Muscle of back (tissue), 3 donors: ENCODE measurements at regions not wholly inside any gene's neighbourhood (a gene's known extent, or its start where the extent isn't known, plus 50 kb on each side); places are given as distances from the start of the nearest gene placed in this dataset.

Experiments
- DNase-seq, 3 donors: peaks; one replicate each; pipeline versions ENCODE4 v3.0.0 to v3.0.0-alpha.2; 2013

- DNase-seq, result no peak
Observed at GRCh38 chr2:123093199-123093598, 931.9 kb upstream of the CNTNAP5 start.

GRCh38 chr2:123095219-123095835, 929.8 kb upstream of the CNTNAP5 start:
- no peak for DNase-seq

GRCh38 chr2:123098619-123099018, 926.5 kb upstream of the CNTNAP5 start:
- DNase-seq, result no peak

- peak in 1 of 3 donors; percentile 7 for DNase-seq
Observed at GRCh38 chr2:123101434-123101833, 923.7 kb upstream of the CNTNAP5 start.

GRCh38 chr2:123103902-123104301, 921.2 kb upstream of the CNTNAP5 start:
- no peak for DNase-seq

- DNase-seq, result no peak
Observed at GRCh38 chr2:123116595-123116994, 908.5 kb upstream of the CNTNAP5 start.

GRCh38 chr2:123127236-123127635, 897.9 kb upstream of the CNTNAP5 start:
- DNase-seq, result no peak

GRCh38 chr2:123128951-123129350, 896.1 kb upstream of the CNTNAP5 start:
- no peak for DNase-seq

GRCh38 chr2:123136419-123136818, 888.7 kb upstream of the CNTNAP5 start:
- DNase-seq, result no peak

GRCh38 chr2:123144082-123144481, 881.0 kb upstream of the CNTNAP5 start:
- DNase-seq, result no peak

GRCh38 chr2:123153041-123153440, 872.0 kb upstream of the CNTNAP5 start:
- DNase-seq, result no peak

GRCh38 chr2:123154195-123154594, 870.9 kb upstream of the CNTNAP5 start:
- DNase-seq, result no peak

GRCh38 chr2:123157016-123157415, 868.1 kb upstream of the CNTNAP5 start:
- DNase-seq, result no peak

GRCh38 chr2:123162400-123163016, 862.6 kb upstream of the CNTNAP5 start:
- no peak for DNase-seq

- DNase-seq, result peak in 1 of 3 donors; percentile 15
Observed at GRCh38 chr2:123163398-123163797, 861.7 kb upstream of the CNTNAP5 start.

GRCh38 chr2:123164216-123164615, 860.9 kb upstream of the CNTNAP5 start:
- DNase-seq, result no peak

GRCh38 chr2:123165616-123166015, 859.5 kb upstream of the CNTNAP5 start:
- no peak for DNase-seq

GRCh38 chr2:123179526-123179925, 845.6 kb upstream of the CNTNAP5 start:
- DNase-seq, result no peak

- DNase-seq, result no peak
Observed at GRCh38 chr2:123195957-123196356, 829.1 kb upstream of the CNTNAP5 start.

GRCh38 chr2:123200035-123200434, 825.1 kb upstream of the CNTNAP5 start:
- no peak for DNase-seq

- DNase-seq, result no peak
Observed at GRCh38 chr2:123207245-123207644, 817.8 kb upstream of the CNTNAP5 start.

- no peak for DNase-seq
Observed at GRCh38 chr2:123209202-123209601, 815.9 kb upstream of the CNTNAP5 start.

- no peak for DNase-seq
Observed at GRCh38 chr2:123211181-123211580, 813.9 kb upstream of the CNTNAP5 start.

GRCh38 chr2:123245156-123245555, 779.9 kb upstream of the CNTNAP5 start:
- no peak for DNase-seq
